HG03432 (cell line): ENCODE measurements at regions not wholly inside any gene's neighbourhood (a gene's known extent, or its start where the extent isn't known, plus 50 kb on each side); places are given as distances from the start of the nearest gene placed in this dataset.

Experiments
- ATAC-seq: cut with Tn5 transposase; IDR thresholded peaks from one replicate; pipeline ENCODE4 v1.9.1; 2021; ENCODE audit warnings: mild to moderate bottlenecking, moderate library complexity; ENCODE audit not compliant: unreplicated experiment

DNA sequence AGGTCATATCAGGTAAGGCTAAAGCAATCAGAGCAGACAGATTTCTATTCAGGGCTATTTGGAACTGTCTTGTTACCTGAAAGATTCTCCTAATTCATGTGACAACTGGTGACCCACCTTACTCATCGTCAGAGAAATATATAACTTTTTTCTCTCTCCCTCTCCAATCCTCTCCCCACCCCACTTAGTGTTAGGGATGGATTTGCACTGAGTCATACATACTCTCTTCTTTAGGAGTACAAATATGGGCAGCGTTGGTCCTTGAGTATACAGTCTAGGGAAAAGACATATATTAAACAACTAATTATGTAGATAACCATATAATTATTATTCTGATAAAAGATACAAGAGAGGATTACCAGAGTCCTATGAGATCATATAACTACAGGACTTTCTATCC is 246.3 kb downstream of the HHIPL2 start:
- no peak for ATAC-seq

DNA sequence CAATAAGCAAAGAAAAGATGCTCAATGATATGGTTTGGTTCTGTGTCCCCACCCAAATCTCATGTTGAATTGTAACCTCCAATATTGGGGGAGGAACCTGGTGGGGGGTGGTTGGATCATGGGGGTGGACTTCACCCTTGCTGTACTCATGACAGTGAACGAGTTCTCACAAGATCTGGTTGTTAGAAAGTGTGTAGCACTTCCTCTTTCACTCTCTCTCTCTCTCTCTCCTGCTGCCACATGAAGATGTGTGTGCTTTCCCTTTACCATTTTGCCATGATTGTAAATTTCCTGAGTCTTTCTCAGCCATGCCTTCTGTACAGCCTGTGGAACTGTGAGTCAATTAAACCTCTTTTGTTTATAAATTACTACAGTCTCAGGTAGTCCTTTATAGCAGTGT is 248.4 kb downstream of the HHIPL2 start:
- ATAC-seq: no peak

DNA sequence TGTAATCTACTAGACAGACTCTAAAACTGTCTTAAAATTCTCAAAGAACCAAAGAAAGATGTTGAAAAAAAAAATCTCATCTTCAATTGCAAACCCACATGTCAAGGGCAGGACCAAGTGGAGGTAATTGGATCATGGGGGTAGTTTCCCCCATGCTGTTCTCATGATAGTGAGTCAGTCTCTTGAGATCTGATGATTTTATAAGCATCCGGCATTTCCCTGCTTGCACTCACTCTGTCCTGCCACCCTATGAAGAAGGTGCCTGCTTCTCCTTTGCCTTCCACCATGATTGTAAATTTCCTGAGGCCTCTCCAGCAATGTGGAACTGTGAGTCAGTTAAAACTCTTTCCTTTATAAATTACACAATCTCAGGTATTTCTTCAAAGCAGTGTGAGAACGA is 257.0 kb downstream of the HHIPL2 start:
- ATAC-seq: no peak

DNA sequence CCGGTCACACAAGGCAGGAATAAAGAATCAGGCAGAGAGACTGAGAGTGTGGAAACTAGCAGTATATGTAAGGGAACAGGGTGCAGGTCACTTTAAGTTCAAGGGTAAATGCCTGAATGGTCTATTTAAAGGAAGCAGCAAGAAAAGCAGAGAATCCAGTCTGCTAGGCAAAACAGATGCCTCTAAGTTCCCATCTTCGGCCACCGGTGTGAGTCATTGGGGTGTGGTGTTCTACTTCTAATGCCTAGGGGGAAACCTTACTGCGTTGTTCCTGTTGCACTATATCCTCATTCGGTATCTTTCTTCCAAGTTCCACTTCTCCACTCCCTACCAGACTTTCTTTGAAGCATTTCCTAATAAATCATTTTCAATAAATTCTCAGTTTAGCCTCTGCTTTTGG is 259.9 kb downstream of the HHIPL2 start:
- ATAC-seq: no peak

- ATAC-seq: no peak
These were observed 261.9 kb downstream of the HHIPL2 start for GRCh38 chr1:222286011-222286410.

- ATAC-seq: no peak
These were observed 262.4 kb downstream of the HHIPL2 start for GRCh38 chr1:222285526-222285925.

- ATAC-seq: no peak
These were observed 263.4 kb downstream of the HHIPL2 start for GRCh38 chr1:222284466-222284865.

GRCh38 chr1:222283147-222283768 is 264.6 kb downstream of the HHIPL2 start:
- no peak for ATAC-seq

DNA sequence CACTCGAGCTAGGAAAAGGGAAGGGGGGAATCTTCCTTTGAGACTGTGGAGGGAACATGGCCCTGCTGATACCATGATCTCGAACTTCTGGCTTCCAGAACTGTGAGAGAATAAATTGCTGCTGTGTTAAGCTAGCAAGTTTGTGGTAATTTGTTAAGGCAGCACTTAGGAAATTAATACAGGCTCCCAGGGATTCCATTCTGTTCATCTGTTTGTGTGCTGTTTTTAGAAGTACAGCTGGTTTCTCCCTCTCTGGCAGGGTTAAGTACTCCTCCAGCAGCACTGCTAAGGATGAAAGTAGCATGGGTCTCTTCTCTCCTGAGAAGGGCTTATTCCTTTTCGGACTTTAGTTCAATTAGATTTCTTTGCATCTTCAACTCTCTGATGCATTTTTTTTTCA is 268.3 kb downstream of the HHIPL2 start:
- no peak for ATAC-seq

- ATAC-seq: no peak
These were observed 269.4 kb downstream of the HHIPL2 start for GRCh38 chr1:222278501-222278900.

DNA sequence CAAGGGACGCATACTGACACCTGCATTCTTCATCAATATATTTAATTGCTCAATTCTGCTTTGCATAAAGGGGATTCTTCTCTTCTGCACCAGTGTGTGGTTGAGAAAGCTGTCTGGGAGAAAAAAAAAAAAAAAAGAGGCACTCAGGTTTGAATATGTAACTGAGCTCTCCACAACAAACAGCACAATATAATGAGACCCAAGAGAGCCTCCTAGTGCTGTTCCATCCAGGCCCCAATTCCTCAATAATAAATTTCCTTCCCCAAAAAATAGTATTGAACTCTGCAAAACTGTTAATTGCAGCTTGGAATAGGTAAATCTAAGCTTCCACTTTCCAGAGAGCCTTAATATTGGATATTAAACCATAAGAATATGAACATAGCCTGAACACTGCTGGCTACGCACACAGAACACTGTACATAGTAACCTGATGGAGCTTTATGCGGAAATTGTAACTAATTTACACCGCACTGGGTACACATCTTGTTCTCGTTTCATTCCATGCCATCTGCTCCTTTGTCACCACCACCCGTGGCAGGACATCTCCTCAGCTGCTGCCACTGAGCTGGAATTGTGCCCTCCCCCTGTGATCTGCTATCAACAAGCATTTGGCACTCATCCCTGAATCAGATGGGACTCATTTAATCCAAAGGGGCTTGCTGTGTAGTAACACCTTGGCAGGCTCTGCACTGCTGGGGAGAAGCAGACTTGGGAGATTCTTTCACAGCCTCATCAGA is 272.0 kb downstream of the HHIPL2 start:
- ATAC-seq: no peak

GRCh38 chr1:222275001-222275728 is 272.7 kb downstream of the HHIPL2 start:
- no peak for ATAC-seq

DNA sequence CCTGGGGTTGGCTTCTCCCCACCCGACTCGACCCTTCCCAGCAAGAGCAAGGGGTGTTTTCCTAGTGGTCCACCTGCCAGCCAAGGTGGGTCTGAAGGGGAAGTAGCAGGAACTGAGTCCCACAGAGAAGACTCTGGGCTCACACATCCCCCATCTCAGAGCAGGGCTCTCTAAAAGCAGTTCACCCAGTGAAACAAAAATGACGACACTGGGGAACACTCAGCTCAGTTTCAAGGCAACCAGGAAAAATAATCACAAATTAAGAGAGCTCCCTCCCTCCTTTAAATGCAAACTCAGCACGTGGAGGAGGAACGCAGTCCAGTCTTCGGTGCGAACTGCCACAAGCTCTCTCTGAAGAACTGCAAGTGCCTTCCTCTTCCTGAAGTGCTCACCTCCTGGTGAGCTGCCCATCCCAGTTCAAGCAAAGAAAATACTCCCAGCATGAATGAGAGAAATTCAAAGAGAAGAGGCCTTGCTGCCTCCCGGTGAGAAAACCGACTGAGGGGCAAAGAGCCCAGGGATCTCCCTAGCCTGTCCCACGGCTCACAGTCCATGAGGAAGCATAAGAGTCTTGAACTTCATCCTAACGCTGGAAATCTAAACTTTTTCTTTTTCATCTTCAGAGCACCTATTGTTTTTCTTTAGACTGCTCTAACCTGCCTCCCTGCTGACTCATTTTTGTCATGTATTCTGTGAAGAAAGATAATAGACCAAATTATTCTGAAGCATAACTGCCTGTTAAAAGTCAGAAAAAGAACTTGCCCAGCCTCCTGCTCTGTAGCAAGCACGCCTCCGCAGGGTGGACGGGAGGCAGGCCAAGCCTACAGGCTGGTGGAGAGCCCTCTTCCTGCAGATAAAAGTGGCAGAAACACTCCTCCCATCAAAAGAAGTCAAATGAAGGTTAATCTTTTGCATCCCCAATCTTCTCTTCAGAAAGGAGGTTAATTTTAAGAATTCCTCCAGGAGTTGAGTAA is 281.4 kb downstream of the HHIPL2 start:
- ATAC-seq: no peak

DNA sequence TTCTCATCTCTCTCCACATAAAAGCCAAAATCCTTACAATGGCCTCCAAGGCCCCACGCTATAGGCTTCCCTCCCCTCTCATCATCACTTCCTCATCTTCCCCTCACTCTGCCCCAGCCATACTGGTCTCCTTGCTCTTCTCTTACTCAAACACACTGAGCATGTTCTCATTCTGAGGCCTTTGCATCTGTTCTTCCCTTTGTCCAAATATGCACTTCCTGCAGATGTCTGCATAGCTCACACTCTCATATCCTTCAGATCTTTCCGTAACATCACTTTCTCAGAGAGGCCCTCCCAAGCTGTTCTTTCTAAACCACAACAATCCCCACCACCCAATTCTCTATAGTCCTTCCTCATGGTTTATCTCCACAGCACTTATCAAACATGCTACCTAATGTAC is 284.1 kb downstream of the HHIPL2 start:
- ATAC-seq: no peak

DNA sequence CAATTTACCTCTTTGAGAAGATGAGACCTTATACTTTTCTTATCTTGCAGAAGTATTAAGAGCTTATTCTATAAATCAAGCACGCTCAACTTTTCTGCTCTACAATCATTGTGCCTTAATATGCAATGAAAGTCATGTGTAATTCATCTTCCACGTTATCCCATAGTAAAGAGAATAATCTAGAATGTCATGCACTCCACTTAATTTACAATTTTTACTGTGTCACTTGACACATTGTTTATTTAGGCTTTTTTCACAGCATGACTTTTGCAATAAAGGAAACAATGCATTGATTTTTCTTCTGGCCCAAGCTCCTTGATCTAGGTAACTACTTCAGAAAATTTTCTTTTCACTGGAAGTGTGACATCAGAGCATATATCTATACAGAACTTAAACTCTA is 290.9 kb downstream of the HHIPL2 start:
- ATAC-seq: no peak

GRCh38 chr1:222256058-222256457 is 291.8 kb downstream of the HHIPL2 start:
- ATAC-seq: no peak

GRCh38 chr1:222252788-222253187 is 295.1 kb downstream of the HHIPL2 start:
- ATAC-seq: no peak

- no peak for ATAC-seq
These were observed 296.1 kb downstream of the HHIPL2 start for GRCh38 chr1:222251847-222252246.

DNA sequence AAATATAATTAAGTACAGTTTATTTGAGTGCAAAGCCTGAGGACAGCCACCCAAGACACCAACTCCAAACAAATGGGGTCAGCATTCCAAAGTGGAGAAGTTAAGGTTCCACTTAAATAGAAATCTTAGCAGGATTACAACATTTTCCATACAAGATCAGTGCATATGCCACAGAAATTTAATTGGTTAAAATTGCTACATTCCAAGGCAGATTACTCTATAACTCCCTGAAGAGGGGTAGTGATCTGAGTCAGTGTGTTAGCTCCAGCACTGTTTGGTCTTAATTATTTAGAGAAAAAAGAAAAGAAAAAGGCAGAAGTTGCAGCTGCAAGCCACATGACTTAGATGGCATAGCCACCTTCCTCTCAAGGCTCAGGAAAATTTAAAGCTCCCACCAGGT is 297.5 kb downstream of the HHIPL2 start:
- ATAC-seq: no peak

DNA sequence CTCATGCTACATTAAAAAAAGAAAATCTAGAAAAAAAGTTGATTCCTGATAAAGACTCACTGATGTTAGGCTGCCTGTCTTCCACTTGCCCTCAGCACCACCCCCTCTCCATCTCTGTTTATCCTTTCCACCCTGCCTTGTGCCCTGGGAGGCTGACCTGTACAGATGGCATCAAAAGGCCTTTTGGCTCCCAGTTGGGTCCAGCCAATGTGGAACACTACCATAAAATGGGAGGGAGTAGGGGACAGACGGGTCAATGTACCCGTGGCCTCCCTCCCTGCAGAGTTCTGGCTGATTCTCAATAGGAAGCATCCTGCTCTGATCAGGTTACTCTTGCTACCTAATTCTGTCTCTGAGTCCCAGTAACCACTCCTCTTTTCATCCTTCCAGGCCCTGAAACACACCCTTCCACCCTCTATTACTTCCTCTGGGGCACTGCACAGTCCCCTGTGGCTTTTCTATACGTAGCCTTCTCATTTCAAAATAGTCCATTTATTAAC is 300.0 kb downstream of the HHIPL2 start:
- ATAC-seq: no peak

- no peak for ATAC-seq
These were observed 300.8 kb downstream of the HHIPL2 start for GRCh38 chr1:222247081-222247480.
